ENCODE measurements at regions not wholly inside any gene's neighbourhood (a gene's known extent, or its start where the extent isn't known, plus 50 kb on each side); places are given as distances from the start of the nearest gene placed in this dataset.

- Histone ChIP-seq H3K27ac (no peak overlapping the region), H3K4me3 (no peak overlapping the region)
- no peak for DNase-seq (ENCODE audit: low spot score)
- TF ChIP-seq, protein P1, sequence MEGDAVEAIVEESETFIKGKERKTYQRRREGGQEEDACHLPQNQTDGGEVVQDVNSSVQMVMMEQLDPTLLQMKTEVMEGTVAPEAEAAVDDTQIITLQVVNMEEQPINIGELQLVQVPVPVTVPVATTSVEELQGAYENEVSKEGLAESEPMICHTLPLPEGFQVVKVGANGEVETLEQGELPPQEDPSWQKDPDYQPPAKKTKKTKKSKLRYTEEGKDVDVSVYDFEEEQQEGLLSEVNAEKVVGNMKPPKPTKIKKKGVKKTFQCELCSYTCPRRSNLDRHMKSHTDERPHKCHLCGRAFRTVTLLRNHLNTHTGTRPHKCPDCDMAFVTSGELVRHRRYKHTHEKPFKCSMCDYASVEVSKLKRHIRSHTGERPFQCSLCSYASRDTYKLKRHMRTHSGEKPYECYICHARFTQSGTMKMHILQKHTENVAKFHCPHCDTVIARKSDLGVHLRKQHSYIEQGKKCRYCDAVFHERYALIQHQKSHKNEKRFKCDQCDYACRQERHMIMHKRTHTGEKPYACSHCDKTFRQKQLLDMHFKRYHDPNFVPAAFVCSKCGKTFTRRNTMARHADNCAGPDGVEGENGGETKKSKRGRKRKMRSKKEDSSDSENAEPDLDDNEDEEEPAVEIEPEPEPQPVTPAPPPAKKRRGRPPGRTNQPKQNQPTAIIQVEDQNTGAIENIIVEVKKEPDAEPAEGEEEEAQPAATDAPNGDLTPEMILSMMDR (IDR thresholded peaks at IDR 0.05) = no peak
Measured at GRCh38 chr6:164721460-164721859, 587.9 kb downstream of the C6orf118 start.

DNA sequence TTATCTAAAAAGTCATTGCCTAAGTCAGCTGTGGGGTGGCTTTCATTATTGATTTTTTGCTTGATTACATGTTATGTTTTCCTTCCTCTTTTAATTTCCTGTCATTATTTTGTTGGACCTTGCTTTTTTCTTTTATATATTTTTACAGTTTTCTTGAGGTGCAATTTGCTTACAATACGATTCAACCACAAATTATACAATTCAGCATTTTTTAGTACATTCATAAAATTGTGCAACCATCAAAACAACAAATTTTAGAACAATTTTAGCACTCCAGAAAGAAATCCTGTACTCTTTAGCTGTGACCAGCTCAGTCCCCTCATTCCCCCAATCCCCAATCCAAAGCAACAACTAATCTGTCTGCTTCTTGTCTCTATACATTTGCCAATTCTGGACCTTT, 608.9 kb downstream of the C6orf118 start:
- Histone ChIP-seq H3K4me3 (no peak overlapping the region), H3K27ac (no peak overlapping the region)
- TF ChIP-seq, protein P1 (IDR thresholded peaks at IDR 0.05) = no peak
- no peak for DNase-seq (ENCODE audit: low spot score)

GRCh38 chr6:164695896-164696295, 613.5 kb downstream of the C6orf118 start:
- DNase-seq (ENCODE audit: low spot score) = no peak
- Histone ChIP-seq H3K4me3 (no peak overlapping the region), H3K27ac (no peak overlapping the region)
- TF ChIP-seq, protein P1 (IDR thresholded peaks at IDR 0.05) = no peak

- no peak for DNase-seq (ENCODE audit: low spot score)
- TF ChIP-seq, protein P1 (IDR thresholded peaks at IDR 0.05) = no peak
- Histone ChIP-seq H3K27ac (no peak overlapping the region), H3K4me3 (no peak overlapping the region)
Measured at GRCh38 chr6:164694386-164694785, 615.0 kb downstream of the C6orf118 start.

DNA sequence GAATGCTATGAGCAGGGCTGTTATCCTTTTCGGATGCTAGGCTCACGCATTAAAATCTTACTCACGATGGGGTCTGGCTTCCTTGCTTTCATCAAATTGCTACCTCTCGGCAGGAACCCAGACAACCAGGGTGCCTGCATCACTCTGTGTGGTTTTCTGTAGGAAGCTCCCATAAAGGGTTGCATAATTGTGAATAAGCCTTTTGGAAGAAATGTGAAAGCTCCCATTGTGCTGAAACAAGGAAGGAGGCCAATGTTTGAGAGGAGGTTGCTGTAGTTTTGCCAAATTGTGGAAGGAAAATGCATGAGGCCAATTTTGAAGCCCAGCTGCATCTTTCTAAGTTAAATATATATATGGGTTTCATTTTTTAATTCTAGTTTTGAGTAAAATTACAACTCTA, 615.5 kb downstream of the C6orf118 start:
- TF ChIP-seq, protein P1 (IDR thresholded peaks at IDR 0.05) = no peak
- Histone ChIP-seq H3K27ac (no peak overlapping the region), H3K4me3 (no peak overlapping the region)
- DNase-seq (ENCODE audit: low spot score) = no peak

DNA sequence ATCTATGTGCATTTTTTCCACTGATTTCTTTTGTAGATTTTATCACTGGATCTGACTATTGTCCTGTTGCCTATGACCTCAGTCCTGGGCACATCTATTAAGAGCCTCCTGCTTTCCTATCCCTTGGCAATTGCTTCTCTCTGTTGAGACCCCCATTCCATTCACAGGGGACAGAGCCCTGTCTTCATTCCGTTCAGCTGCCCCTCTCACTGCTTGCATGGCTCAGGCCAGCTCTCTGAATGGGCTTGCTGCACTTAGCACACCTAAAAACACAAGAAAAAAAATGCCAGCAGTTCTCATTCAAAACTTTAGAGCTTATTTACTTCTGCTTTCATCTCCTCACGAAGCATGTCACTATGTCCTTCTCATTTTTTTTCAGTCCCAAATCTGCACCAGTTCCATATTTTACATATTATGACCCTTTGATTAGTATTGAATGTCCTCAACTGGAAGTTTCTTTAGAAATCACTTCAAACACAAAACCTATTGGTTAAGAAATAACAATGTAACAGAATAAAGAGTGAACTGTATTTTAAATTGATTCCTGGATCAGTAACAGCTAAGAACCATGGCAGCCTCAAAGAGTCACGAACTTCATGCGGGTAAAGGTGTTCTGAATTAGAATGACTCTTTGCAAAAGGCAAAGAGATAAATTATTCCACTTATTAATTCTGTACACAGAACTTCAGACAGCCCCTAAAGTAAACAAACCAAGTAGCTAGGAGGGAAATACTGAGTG, 616.5 kb downstream of the C6orf118 start:
- DNase-seq (ENCODE audit: low spot score) = no peak
- TF ChIP-seq, protein P1 (IDR thresholded peaks at IDR 0.05) = no peak
- Histone ChIP-seq H3K27ac (no peak overlapping the region), H3K4me3 (no peak overlapping the region)
